ENCODE measurements at regions not wholly inside any gene's neighbourhood (a gene's known extent, or its start where the extent isn't known, plus 50 kb on each side); places are given as distances from the start of the nearest gene placed in this dataset.
A peak's percentile ranks its signal among the peaks of the same experiment; 100 is the strongest.

- in situ Hi-C loops (cut with HindIII; ENCODE audit: low sequenced_read_pairs), result no loop called here
Measured at GRCh38 chr13:34411894-34412293, 530.2 kb upstream of the NBEA start.

GRCh38 chr13:34412295-34412694, 529.8 kb upstream of the NBEA start:
- in situ Hi-C loops (cut with HindIII; ENCODE audit: low sequenced_read_pairs), result no loop called here
- no peak for DNase-seq (ENCODE audit: low spot score)

More at GRCh38 chr13:34411894-34412293, 530.2 kb upstream of the NBEA start:
- DNase-seq (ENCODE audit: low spot score), result no peak

- no peak for DNase-seq (ENCODE audit: low spot score)
- in situ Hi-C loops (cut with HindIII; ENCODE audit: low sequenced_read_pairs), result no loop called here
Measured at GRCh38 chr13:34412817-34413375, 529.2 kb upstream of the NBEA start.

DNA sequence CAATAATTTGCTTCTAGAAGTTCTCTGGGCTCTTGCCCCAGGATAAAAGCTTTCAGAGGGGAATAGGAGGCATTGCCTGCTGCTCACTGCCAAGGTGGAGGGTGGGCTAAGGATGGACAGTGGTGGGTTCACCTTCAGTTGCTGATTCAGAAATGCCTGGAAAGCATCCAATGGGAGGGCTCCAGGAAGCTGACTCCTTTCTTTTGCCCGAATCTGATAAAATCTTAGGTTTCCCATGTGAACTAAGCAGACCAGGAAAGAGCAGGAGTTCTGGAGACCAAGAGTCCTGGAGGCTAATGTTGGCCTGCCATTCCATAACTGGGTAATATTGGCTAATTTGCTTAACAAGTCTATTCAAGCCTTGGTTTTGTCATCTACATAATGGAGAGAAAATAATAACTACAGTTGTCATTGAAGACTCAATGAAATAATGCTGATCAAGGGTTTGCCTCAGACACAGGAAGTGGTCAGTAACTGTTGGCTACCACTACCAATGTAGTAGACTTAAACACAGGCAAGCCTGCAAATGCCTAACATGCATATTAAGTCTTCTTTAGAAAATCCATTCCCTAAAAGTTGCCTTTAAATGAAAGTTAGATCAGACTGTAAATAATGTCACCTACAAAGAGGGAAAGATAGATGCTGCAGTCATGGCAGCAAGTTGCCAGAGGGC, 528.4 kb upstream of the NBEA start:
- DNase-seq (ENCODE audit: low spot score), result no peak
- in situ Hi-C loops (cut with HindIII; ENCODE audit: low sequenced_read_pairs), result no loop called here

GRCh38 chr13:34414616-34415015, 527.5 kb upstream of the NBEA start:
- DNase-seq (ENCODE audit: low spot score), result no peak
- in situ Hi-C loops (cut with HindIII; ENCODE audit: low sequenced_read_pairs), result no loop called here

GRCh38 chr13:34416971-34417380, 525.1 kb upstream of the NBEA start:
- DNase-seq (ENCODE audit: low spot score), result peak; percentile 76
- in situ Hi-C loops (cut with HindIII; ENCODE audit: low sequenced_read_pairs), result no loop called here

GRCh38 chr13:34417896-34418295, 524.2 kb upstream of the NBEA start:
- no peak for DNase-seq (ENCODE audit: low spot score)
- in situ Hi-C loops (cut with HindIII; ENCODE audit: low sequenced_read_pairs), result no loop called here

DNA sequence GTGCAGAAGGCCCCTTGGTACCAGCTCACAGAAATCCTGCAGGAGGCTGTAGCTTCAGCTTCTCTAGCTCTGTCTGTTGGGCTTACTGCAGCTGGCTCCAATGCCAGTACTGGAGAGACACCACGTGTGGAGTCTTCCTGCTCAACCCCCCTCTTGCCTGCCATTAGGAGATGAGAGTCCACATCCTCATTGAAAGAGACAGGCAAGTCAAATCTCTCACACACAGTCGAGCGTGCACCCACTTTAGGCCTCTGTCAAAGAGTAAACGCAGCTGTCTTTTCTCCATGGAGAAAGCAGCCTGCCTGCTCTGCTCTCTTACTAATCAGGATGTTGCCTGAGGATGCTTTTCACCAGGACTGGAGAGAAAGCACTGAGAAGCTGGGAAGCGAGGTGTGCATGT, 523.0 kb upstream of the NBEA start:
- DNase-seq (ENCODE audit: low spot score), result no peak
- in situ Hi-C loops (cut with HindIII; ENCODE audit: low sequenced_read_pairs), result no loop called here

DNA sequence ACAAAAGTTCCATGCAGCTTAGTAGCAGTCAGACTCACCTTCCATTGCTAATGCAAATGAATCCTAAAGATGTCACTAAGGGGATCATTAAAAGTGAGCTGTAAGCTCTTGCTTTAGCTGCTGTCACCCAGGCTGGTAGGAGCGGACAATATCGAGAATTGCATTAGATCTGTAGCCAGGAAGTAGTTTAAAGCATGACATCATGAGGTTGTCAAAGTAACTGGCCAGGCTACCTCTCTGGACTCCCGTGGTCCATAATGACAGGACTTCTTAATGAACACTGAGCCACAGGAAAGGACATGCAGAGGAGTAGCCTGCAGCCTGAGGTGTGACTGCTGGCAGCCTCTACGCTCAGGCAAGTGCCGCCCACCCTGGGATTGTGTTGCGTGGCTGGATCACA, 522.3 kb upstream of the NBEA start:
- in situ Hi-C loops (cut with HindIII; ENCODE audit: low sequenced_read_pairs), result no loop called here
- no peak for DNase-seq (ENCODE audit: low spot score)

DNA sequence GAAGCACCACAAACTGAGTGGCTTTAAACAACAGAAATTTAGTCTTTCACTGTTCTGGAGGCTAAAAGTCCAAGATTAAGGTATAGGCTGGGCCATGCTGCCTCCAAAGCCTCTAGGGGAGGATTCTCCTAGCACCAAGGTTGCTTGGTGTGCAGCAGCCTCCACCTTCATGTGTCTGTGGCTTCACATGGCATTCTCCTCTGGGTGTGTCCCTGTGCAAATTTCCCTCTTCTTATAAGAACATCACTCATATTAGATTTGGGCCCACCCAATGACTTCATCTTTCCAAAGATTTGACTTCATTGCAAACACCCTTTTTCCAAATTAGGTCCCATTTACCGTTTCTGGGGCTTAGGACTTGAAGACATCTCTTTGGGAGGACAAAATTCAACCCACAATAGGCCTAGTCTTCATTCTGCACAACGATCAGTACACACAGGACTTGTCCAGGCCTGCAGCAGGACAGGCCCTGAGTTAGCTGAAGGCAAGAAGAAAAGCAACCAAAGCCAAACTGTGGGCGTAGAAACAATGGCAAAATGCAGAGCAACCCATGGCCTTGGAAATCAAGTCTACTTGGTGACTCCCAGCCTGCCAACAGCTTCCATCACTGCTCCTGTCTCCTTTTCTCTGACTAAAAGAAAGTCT, 521.2 kb upstream of the NBEA start:
- in situ Hi-C loops (cut with HindIII; ENCODE audit: low sequenced_read_pairs), result no loop called here
- no peak for DNase-seq (ENCODE audit: low spot score)

DNA sequence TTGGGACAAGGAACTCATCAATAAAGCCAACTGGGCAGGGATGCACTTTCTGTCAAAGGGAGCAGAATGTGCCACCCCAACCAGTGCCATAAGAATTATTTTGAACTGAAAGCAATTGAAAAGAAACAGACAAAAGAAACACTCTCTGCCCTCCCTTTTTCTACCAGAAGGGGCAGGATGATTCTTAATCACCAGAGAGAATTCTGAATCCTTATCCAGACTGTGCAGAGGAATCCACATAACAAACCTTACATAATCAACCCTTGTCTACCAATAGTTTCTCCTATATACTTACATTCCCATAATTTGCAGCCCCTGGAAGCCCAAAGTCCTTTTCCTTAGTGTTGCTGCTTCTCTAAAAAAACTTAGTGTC, 520.7 kb upstream of the NBEA start:
- no peak for DNase-seq (ENCODE audit: low spot score)
- in situ Hi-C loops (cut with HindIII; ENCODE audit: low sequenced_read_pairs), result no loop called here

- DNase-seq (ENCODE audit: low spot score), result no peak
- in situ Hi-C loops (cut with HindIII; ENCODE audit: low sequenced_read_pairs), result no loop called here
Measured at GRCh38 chr13:34421858-34422475, 520.1 kb upstream of the NBEA start.

DNA sequence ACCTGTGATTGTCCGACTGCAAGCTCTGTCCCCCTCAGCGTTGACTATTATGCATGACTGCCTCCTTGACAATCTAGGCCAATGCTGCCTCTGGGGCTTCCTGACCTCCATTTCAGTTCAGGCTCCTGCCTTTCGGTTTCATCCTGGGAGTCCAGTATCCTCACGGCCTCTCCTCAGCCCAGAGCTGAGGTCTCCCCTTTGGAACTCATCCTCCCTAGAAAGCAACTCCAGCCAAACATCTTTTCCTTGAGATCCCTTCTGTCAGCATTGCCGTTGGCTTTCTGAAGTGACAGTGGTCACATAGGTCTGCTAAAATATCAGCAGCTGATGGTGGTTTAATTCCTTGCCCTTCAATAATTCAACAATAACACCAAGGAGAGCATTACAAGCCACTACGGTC, 519.1 kb upstream of the NBEA start:
- DNase-seq (ENCODE audit: low spot score), result no peak
- in situ Hi-C loops (cut with HindIII; ENCODE audit: low sequenced_read_pairs), result no loop called here

GRCh38 chr13:34425327-34425949, 516.6 kb upstream of the NBEA start:
- in situ Hi-C loops (cut with HindIII; ENCODE audit: low sequenced_read_pairs), result no loop called here
- DNase-seq (ENCODE audit: low spot score), result peak; percentile 85

- no peak for DNase-seq (ENCODE audit: low spot score)
- in situ Hi-C loops (cut with HindIII; ENCODE audit: low sequenced_read_pairs), result no loop called here
Measured at GRCh38 chr13:34428911-34429310, 513.2 kb upstream of the NBEA start.

GRCh38 chr13:34430294-34430693, 511.8 kb upstream of the NBEA start:
- in situ Hi-C loops (cut with HindIII; ENCODE audit: low sequenced_read_pairs), result no loop called here
- DNase-seq (ENCODE audit: low spot score), result no peak

GRCh38 chr13:34431827-34432581, 510.1 kb upstream of the NBEA start:
- in situ Hi-C loops (cut with HindIII; ENCODE audit: low sequenced_read_pairs), result no loop called here

DNA sequence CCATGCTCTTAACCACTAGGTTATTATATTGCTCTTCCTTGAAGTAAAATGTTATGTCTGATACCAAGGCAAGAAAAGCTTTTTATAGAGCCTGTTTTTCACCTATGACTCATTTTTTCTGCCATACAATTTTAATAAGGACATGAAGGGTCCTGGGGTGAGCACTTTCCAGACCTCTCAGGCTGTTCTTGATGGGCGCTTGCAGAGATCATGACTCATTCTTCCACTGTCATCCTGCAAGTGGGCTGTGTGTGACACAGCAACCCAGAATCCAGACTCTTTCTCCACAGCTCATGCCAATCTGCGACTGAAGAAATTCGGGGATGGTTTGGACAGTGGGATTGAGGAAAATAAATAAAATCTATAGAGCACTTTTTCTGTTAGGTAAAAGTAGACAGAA, 506.7 kb upstream of the NBEA start:
- in situ Hi-C loops (cut with HindIII; ENCODE audit: low sequenced_read_pairs), result no loop called here
- DNase-seq (ENCODE audit: low spot score), result peak; percentile 40

More at GRCh38 chr13:34431827-34432581, 510.1 kb upstream of the NBEA start:
- no peak for DNase-seq (ENCODE audit: low spot score)

DNA sequence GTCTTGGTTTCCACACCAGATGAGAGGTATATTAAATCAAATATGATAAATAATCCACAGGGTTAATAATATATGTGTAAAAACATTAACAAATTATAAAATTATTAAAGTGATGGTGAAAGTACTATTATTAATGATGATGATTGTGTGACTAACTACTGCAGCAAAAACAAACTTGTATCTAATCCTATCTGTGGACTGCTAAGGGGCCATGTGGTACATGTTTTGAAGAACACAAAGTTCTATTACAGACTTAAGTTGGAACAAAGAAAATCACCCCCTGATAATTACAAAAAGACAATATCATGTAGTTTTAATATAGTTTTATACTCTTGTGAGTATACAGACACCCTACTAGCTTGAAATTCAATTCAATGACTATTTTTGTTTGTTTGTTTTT, 504.2 kb upstream of the NBEA start:
- in situ Hi-C loops (cut with HindIII; ENCODE audit: low sequenced_read_pairs), result no loop called here
- DNase-seq (ENCODE audit: low spot score), result no peak
